MM.1S (cell line): ENCODE measurements at regions not wholly inside any gene's neighbourhood (a gene's known extent, or its start where the extent isn't known, plus 50 kb on each side); places are given as distances from the start of the nearest gene placed in this dataset.
"Not testable (repeated sequence)": the region's sequence is repeated elsewhere in the genome, so short reads cannot be mapped to it uniquely, and the experiment has no call there.

Experiments
- DNase-seq: peaks from one replicate; pipeline ENCODE4 v3.0.0-alpha.2; 2015
- H2AFZ ChIP-seq: fragments of 300-600 bp; sonication (generic); 2 replicates; pipeline ENCODE4 v1.6.0; 2016; ENCODE audit warnings: antibody characterized with exemption, low read length
- H3F3A ChIP-seq: fragments of 300-600 bp; sonication (generic); 2 replicates; pipeline ENCODE4 v1.6.1; 2016; ENCODE audit warnings: mild to moderate bottlenecking, antibody characterized with exemption, low read length, moderate library complexity, mixed read lengths; ENCODE audit not compliant: insufficient read depth
- H3K27ac ChIP-seq: fragments of 300-600 bp; sonication (generic); 2 replicates; pipeline ENCODE4 v1.5.1; 2016; ENCODE audit warnings: mild to moderate bottlenecking, low read length
- H3K27me3 ChIP-seq: fragments of 300-600 bp; sonication (generic); replicated peaks from 2 replicates; pipeline ENCODE4 v1.6.0; 2016; ENCODE audit warnings: low read length; ENCODE audit not compliant: insufficient read depth
- H3K36me3 ChIP-seq: fragments of 300-600 bp; sonication (generic); replicated peaks from 2 replicates; pipeline ENCODE4 v1.6.1; 2016; ENCODE audit warnings: mild to moderate bottlenecking, low read length, mixed read lengths; ENCODE audit not compliant: insufficient read depth
- H3K4me1 ChIP-seq: fragments of 300-600 bp; sonication (generic); 2 replicates; pipeline ENCODE4 v1.6.1; 2016; ENCODE audit warnings: low read length, mixed read lengths
- H3K4me2 ChIP-seq: fragments of 300-600 bp; sonication (generic); 2 replicates; pipeline ENCODE4 v1.6.0; 2016; ENCODE audit warnings: low read depth, low read length
- H3K4me3 ChIP-seq: fragments of 300-600 bp; sonication (generic); 2 replicates; pipeline ENCODE4 v1.5.1; 2016; ENCODE audit warnings: low read length, mixed read lengths
- H3K79me2 ChIP-seq: fragments of 300-600 bp; sonication (generic); 2 replicates; pipeline ENCODE4 v1.6.1; 2016; ENCODE audit warnings: mixed run types, low read length, mixed read lengths
- H3K9ac ChIP-seq: fragments of 300-600 bp; sonication (generic); 2 replicates; pipeline ENCODE4 v1.6.1; 2016; ENCODE audit warnings: low read length, mixed read lengths
- H3K9me2 ChIP-seq: fragments of 300-600 bp; sonication (generic); replicated peaks from 2 replicates; pipeline ENCODE4 v1.6.1; 2016; ENCODE audit warnings: mild to moderate bottlenecking, low read length, mixed read lengths; ENCODE audit not compliant: insufficient read depth
- H3K9me3 ChIP-seq: fragments of 300-600 bp; sonication (generic); replicated peaks from 2 replicates; pipeline ENCODE4 v1.6.1; 2016; ENCODE audit warnings: mild to moderate bottlenecking, low read length, mixed read lengths; ENCODE audit not compliant: insufficient read depth
- H4K20me1 ChIP-seq: fragments of 300-600 bp; sonication (generic); 2 replicates; pipeline ENCODE4 v1.6.1; 2016; ENCODE audit warnings: mild to moderate bottlenecking, low read length, moderate library complexity, mixed read lengths; ENCODE audit not compliant: insufficient read depth
- EZH2 ChIP-seq: fragments of 300-600 bp; sonication (generic); optimal IDR thresholded peaks from 2 replicates; pipeline ENCODE3; 2017; ENCODE audit warnings: low read depth, mild to moderate bottlenecking, antibody characterized with exemption, low read length, mixed read lengths
- EZH2phosphoT487 ChIP-seq: fragments of 300-600 bp; sonication (generic); IDR thresholded peaks from 2 replicates; pipeline ENCODE4 v1.6.1; 2018; ENCODE audit warnings: antibody characterized with exemption, low read length
- TF ChIP-seq, protein P1 (sequence below): fragments of 300-600 bp; sonication (generic); IDR thresholded peaks from 2 replicates; pipeline ENCODE4 v1.5.1; 2016; ENCODE audit warnings: antibody characterized with exemption, low read length, mixed read lengths

DNA sequence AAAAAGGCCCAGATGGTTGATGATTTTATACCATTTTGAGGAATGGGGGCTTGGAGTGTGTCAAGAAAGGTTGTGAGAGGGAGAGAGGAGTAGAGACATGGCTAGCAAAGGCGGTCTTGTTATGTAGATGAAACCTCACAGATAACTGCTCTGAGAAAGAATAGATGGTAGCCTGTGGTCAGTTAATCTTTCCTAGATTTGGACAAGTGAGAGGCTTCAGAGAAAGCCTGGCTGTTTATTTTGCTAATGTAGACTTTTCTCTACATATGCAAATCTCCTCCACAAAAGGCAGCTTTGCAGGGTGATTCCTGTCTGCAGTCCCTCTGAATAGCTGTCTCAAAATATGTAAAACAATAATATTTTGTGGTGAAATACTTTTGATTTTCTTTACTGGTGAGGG lies 177.3 kb downstream of the OTOL1 start:
- TF ChIP-seq EZH2 (no peak), EZH2phosphoT487 (no peak)
- TF ChIP-seq, protein P1, sequence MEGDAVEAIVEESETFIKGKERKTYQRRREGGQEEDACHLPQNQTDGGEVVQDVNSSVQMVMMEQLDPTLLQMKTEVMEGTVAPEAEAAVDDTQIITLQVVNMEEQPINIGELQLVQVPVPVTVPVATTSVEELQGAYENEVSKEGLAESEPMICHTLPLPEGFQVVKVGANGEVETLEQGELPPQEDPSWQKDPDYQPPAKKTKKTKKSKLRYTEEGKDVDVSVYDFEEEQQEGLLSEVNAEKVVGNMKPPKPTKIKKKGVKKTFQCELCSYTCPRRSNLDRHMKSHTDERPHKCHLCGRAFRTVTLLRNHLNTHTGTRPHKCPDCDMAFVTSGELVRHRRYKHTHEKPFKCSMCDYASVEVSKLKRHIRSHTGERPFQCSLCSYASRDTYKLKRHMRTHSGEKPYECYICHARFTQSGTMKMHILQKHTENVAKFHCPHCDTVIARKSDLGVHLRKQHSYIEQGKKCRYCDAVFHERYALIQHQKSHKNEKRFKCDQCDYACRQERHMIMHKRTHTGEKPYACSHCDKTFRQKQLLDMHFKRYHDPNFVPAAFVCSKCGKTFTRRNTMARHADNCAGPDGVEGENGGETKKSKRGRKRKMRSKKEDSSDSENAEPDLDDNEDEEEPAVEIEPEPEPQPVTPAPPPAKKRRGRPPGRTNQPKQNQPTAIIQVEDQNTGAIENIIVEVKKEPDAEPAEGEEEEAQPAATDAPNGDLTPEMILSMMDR = no peak
- Histone ChIP-seq H3K9ac (no peak overlapping the region), H3K4me1 (no peaks in the 10 kb centered on the region), H3K4me3 (no peak overlapping the region), H2AFZ (no peak overlapping the region), H3K79me2 (no peaks in the 10 kb centered on the region), H3K27me3 (no peaks in the 10 kb centered on the region), H3K9me2 (no peaks in the 10 kb centered on the region), H3F3A (no peaks in the 10 kb centered on the region), H3K36me3 (no peaks in the 10 kb centered on the region), H3K4me2 (no peak overlapping the region), H3K27ac (no peak overlapping the region), H3K9me3 (no peaks in the 10 kb centered on the region), H4K20me1 (no peaks in the 10 kb centered on the region)
- no peak for DNase-seq

DNA sequence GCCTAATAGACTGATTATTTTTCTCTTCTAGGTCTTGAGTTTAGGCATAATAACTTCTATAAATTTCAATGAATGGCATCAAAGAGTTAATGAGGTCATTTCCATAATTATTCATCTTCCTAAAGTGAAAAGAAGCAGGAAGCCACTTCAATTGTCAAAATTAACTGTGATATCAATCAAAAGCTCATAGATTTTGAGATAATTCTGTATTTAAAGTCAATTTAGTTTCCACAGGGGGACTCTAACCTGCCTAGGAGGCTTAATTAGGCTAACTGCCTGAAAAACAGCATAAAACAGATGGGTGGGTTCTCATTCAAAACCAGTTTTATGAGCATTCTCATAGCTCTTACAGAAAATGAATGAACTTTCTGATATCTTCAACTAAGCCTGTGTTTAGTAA lies 177.8 kb downstream of the OTOL1 start:
- Histone ChIP-seq H3K27me3 (no peaks in the 10 kb centered on the region), H4K20me1 (no peaks in the 10 kb centered on the region), H3K27ac (no peak overlapping the region), H3K9me3 (no peaks in the 10 kb centered on the region), H2AFZ (no peak overlapping the region), H3K79me2 (no peaks in the 10 kb centered on the region), H3F3A (no peaks in the 10 kb centered on the region), H3K9me2 (no peaks in the 10 kb centered on the region), H3K4me2 (no peak overlapping the region), H3K36me3 (no peaks in the 10 kb centered on the region), H3K4me1 (no peaks in the 10 kb centered on the region), H3K9ac (no peak overlapping the region), H3K4me3 (no peak overlapping the region)
- DNase-seq = no peak
- TF ChIP-seq, protein P1 = no peak
- TF ChIP-seq EZH2phosphoT487 (no peak), EZH2 (no peak)

DNA sequence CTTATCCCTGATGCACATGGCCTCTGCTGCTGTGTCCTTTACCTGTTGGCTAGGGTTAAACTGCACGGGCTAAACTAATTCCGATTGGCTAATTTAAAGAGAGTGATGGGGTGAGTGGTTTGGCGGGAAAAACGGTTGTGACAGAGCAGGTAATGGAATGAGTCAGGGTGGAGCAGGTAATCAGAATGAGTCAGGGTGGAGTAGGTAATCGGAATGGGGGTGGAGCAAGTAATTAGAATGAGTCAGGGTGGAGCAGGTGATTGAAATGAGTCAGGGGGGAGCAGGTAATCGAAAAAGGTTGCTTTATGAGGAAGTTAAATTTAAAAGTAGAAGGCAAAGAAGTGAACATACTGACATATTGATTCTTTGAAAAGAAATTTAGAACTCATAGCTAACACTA lies 185.2 kb downstream of the OTOL1 start:
- H3F3A ChIP-seq, H4K20me1 ChIP-seq, H3K27me3 ChIP-seq, H2AFZ ChIP-seq, H3K79me2 ChIP-seq, H3K9me2 ChIP-seq, H3K27ac ChIP-seq, H3K9ac ChIP-seq, H3K9me3 ChIP-seq, DNase-seq, H3K4me3 ChIP-seq, H3K36me3 ChIP-seq, H3K4me2 ChIP-seq, H3K4me1 ChIP-seq: not testable (repeated sequence)

- DNase-seq = peak; percentile 48
- H3K79me2 ChIP-seq = no peaks in the 10 kb centered on the region
- H3K9me3 ChIP-seq = no peaks in the 10 kb centered on the region
- H3K4me1 ChIP-seq = 0 out of 2 replicates have a peak, but pooled peaks cover 5% of the 10 kb centered on the region
- H3K27ac ChIP-seq = no peak overlapping the region; the same call in 1 of the 2 replicates
- H3K36me3 ChIP-seq = no peaks in the 10 kb centered on the region
- H3K9me2 ChIP-seq = no peaks in the 10 kb centered on the region
- TF ChIP-seq EZH2phosphoT487 (no peak), EZH2 (no peak)
- TF ChIP-seq, protein P1 = no peak
- no peak overlapping the region for H3K9ac ChIP-seq
- no peaks in the 10 kb centered on the region; the same call in 1 of the 2 replicates for H3F3A ChIP-seq
- H3K4me2 ChIP-seq = peak overlapping the region; percentile 12; the same call in 1 of the 2 replicates
- H3K27me3 ChIP-seq = no peaks in the 10 kb centered on the region
- no peak overlapping the region for H2AFZ ChIP-seq
- no peak overlapping the region for H3K4me3 ChIP-seq
- H4K20me1 ChIP-seq = no peaks in the 10 kb centered on the region
These were observed 186.1 kb downstream of the OTOL1 start for GRCh38 chr3:161682715-161683114.
